CD14-positive monocyte (primary cell): ENCODE measurements at regions not wholly inside any gene's neighbourhood (a gene's known extent, or its start where the extent isn't known, plus 50 kb on each side); places are given as distances from the start of the nearest gene placed in this dataset.

Experiments
- DNase-seq, 3 donors: peaks; one replicate each; pipeline ENCODE4 v3.0.0-alpha.2; 2011 to 2022
- H2AFZ ChIP-seq: 2 replicates; pipeline ENCODE4 v1.6.0; 2012; ENCODE audit warnings: mild to moderate bottlenecking, low read depth, low read length, inconsistent platforms; ENCODE audit not compliant: insufficient read depth, poor library complexity, severe bottlenecking
- H3K27ac ChIP-seq, 2 donors: 1 replicate in 1 of 2; 2 replicates in 1 of 2; pipeline ENCODE4 v1.5.1; 2012 to 2013; ENCODE audit warnings: low read length in 2 of 2, control low read depth in 1 of 2, inconsistent platforms in 1 of 2, low read depth in 1 of 2, mild to moderate bottlenecking in 1 of 2
- H3K27me3 ChIP-seq, 2 donors: one replicate each; pipeline versions ENCODE4 v1.6.0 to v1.6.1; 2011 to 2013; ENCODE audit warnings: low read length in 2 of 2; ENCODE audit not compliant: control insufficient read depth in 2 of 2, insufficient read depth in 2 of 2
- H3K36me3 ChIP-seq, 2 donors: replicated peaks in 1 of 2; 1 replicate in 1 of 2; 2 replicates in 1 of 2; pipeline versions ENCODE4 v1.5.1 to v1.6.1; 2012 to 2013; ENCODE audit warnings: low read length in 2 of 2, control low read depth in 1 of 2, inconsistent platforms in 1 of 2, mild to moderate bottlenecking in 1 of 2; ENCODE audit not compliant: insufficient read depth in 2 of 2, control insufficient read depth in 1 of 2
- H3K4me1 ChIP-seq, 2 donors: 1 replicate in 1 of 2; 2 replicates in 1 of 2; pipeline versions ENCODE4 v1.5.1 to v1.6.1; 2012 to 2013; ENCODE audit warnings: low read length in 2 of 2, control low read depth in 1 of 2, inconsistent platforms in 1 of 2, mild to moderate bottlenecking in 1 of 2, moderate library complexity in 1 of 2; ENCODE audit not compliant: insufficient read depth in 2 of 2, control insufficient read depth in 1 of 2
- H3K4me2 ChIP-seq: replicated peaks from 2 replicates; pipeline ENCODE3; 2012; ENCODE audit warnings: low read length, moderate library complexity, mild to moderate bottlenecking; ENCODE audit not compliant: poor library complexity, severe bottlenecking; ENCODE audit errors: extremely low read depth
- H3K4me3 ChIP-seq, 3 experiments: fragments of 200-600 bp in 1 of 3; sonication (generic) in 1 of 3; replicated peaks in 1 of 3; 1 replicate in 2 of 3; 2 replicates in 1 of 3; pipeline ENCODE4 v1.5.1; 2011 to 2013; ENCODE audit warnings: low read length in 3 of 3, mild to moderate bottlenecking in 3 of 3, control low read depth in 2 of 3, low read depth in 2 of 3, inconsistent platforms in 1 of 3, moderate library complexity in 1 of 3
- H3K79me2 ChIP-seq: 2 replicates; pipeline ENCODE4 v1.6.0; 2012; ENCODE audit warnings: mild to moderate bottlenecking, control low read depth, inconsistent platforms, low read length, moderate library complexity; ENCODE audit not compliant: insufficient read depth
- H3K9ac ChIP-seq: 2 replicates; pipeline ENCODE4 v1.6.0; 2017; ENCODE audit warnings: low read length, mild to moderate bottlenecking; ENCODE audit not compliant: insufficient read depth, poor library complexity, severe bottlenecking
- H3K9me3 ChIP-seq, 2 donors: replicated peaks in 1 of 2; 1 replicate in 1 of 2; 2 replicates in 1 of 2; pipeline versions ENCODE4 v1.5.1 to v1.6.1; 2012 to 2013; ENCODE audit warnings: low read length in 2 of 2, control low read depth in 1 of 2; ENCODE audit not compliant: control insufficient read depth in 1 of 2, insufficient read depth in 1 of 2
- H4K20me1 ChIP-seq: 2 replicates; pipeline ENCODE4 v1.6.0; 2012; ENCODE audit warnings: mild to moderate bottlenecking, low read length, control low read depth, moderate library complexity; ENCODE audit not compliant: insufficient read depth
- H3K27ac Mint-ChIP-seq, 7 donors: one replicate each; pipeline ENCODE4 v1.8.0; 2020; ENCODE audit warnings: mild to moderate bottlenecking in 7 of 7, mixed read lengths in 7 of 7, moderate library complexity in 6 of 7, inconsistent platforms in 2 of 7
- H3K27me3 Mint-ChIP-seq, 3 donors: one replicate each; pipeline ENCODE4 v1.8.0; 2021 to 2022; ENCODE audit warnings: low read depth in 3 of 3, mild to moderate bottlenecking in 3 of 3, mixed read lengths in 3 of 3, moderate library complexity in 3 of 3, inconsistent platforms in 1 of 3
- H3K36me3 Mint-ChIP-seq, 2 donors: one replicate each; pipeline ENCODE4 v1.8.0; 2020; ENCODE audit warnings: mixed read lengths in 2 of 2, inconsistent platforms in 1 of 2, mild to moderate bottlenecking in 1 of 2
- H3K4me1 Mint-ChIP-seq: one replicate; pipeline ENCODE4 v1.8.0; 2020; ENCODE audit warnings: mild to moderate bottlenecking, mixed read lengths
- H3K4me3 Mint-ChIP-seq, 2 donors: one replicate each; pipeline ENCODE4 v1.8.0; 2020; ENCODE audit warnings: mild to moderate bottlenecking in 2 of 2, mixed read lengths in 2 of 2, moderate library complexity in 1 of 2
- H3K9me3 Mint-ChIP-seq, 7 donors: one replicate each; pipeline ENCODE4 v1.8.0; 2020 to 2022; ENCODE audit warnings: mixed read lengths in 7 of 7, mild to moderate bottlenecking in 6 of 7, moderate library complexity in 6 of 7, inconsistent platforms in 2 of 7
- CTCF ChIP-seq: fragments of 200-600 bp; IDR thresholded peaks from one replicate; pipeline ENCODE4 v1.8.0; 2022; ENCODE audit warnings: antibody characterized with exemption, mild to moderate bottlenecking
- WGBS: methylation state at CpG from one replicate; pipeline ENCODE4 v1.1.5; 2013; ENCODE audit warnings: missing lambda C conversion rate; ENCODE audit not compliant: insufficient coverage; 5-methylcytosine and 5-hydroxymethylcytosine counted together
- intact Hi-C, 2 donors: fragments of 100-400 bp; cut with micrococcal nuclease; formaldehyde crosslinking; loops; one replicate each; pipeline versions ENCODE4 v1.15.0 to v1.15.1; 2023

- Mint-ChIP-seq H3K4me3 (no peak overlapping the region), H3K9me3 (peaks cover 0 to 2% (median 0%) of the 10 kb centered on the region in 7 donors), H3K27me3 (peaks cover 0 to 17% (median 8%) of the 10 kb centered on the region in 3 donors), H3K36me3 (peaks cover 0 to 3% of the 10 kb centered on the region in 2 donors), H3K4me1 (peaks cover 22% of the 10 kb centered on the region), H3K27ac (peak overlapping the region in 3 of 7 donors; percentile 46 to 58 (median 51))
- H4K20me1 ChIP-seq: no peaks in the 10 kb centered on the region
- no peaks in the 10 kb centered on the region for H3K79me2 ChIP-seq
- intact Hi-C loops: no loop called here
- peaks cover 29 to 39% of the 10 kb centered on the region in 2 donors for H3K4me1 ChIP-seq
- H3K4me3 ChIP-seq: no peak overlapping the region
- no peak for DNase-seq
- WGBS: 83% methylated on average over 12 of the region's 12 CpGs
- no peaks in the 10 kb centered on the region for H3K36me3 ChIP-seq
- H3K9ac ChIP-seq: no peak overlapping the region
- H3K27ac ChIP-seq: no peak overlapping the region
- no peaks in the 10 kb centered on the region for H3K27me3 ChIP-seq
- H2AFZ ChIP-seq: no peak overlapping the region
- H3K4me2 ChIP-seq: no peak overlapping the region
- TF ChIP-seq CTCF: no peak
- peaks cover under 1 to 1% of the 10 kb centered on the region in 2 donors for H3K9me3 ChIP-seq
These were observed 140.7 kb downstream of the C9orf50 start for GRCh38 chr9:129480227-129480626.

GRCh38 chr9:129479631-129480011 lies 141.3 kb downstream of the C9orf50 start:
- Histone ChIP-seq H3K9ac (no peak overlapping the region), H3K79me2 (no peaks in the 10 kb centered on the region), H4K20me1 (no peaks in the 10 kb centered on the region), H3K4me1 (peaks cover 29 to 39% of the 10 kb centered on the region in 2 donors), H3K4me3 (no peak overlapping the region), H3K9me3 (peaks cover 6 to 7% of the 10 kb centered on the region in 2 donors), H3K4me2 (no peak overlapping the region), H3K27ac (no peak overlapping the region), H3K27me3 (no peaks in the 10 kb centered on the region), H3K36me3 (no peaks in the 10 kb centered on the region), H2AFZ (no peak overlapping the region)
- Mint-ChIP-seq H3K27ac (no peak overlapping the region), H3K4me3 (no peak overlapping the region), H3K4me1 (peaks cover 22% of the 10 kb centered on the region), H3K36me3 (peaks cover 3% of the 10 kb centered on the region in 2 donors), H3K9me3 (peaks cover 4 to 8% (median 6%) of the 10 kb centered on the region in 7 donors), H3K27me3 (peaks cover 0 to 17% (median 8%) of the 10 kb centered on the region in 3 donors)
- intact Hi-C loops: no loop called here
- TF ChIP-seq CTCF: no peak
- WGBS: 100% methylated on average over 2 of the region's 7 CpGs
- DNase-seq: no peak
